ENCODE measurements at regions not wholly inside any gene's neighbourhood (a gene's known extent, or its start where the extent isn't known, plus 50 kb on each side); places are given as distances from the start of the nearest gene placed in this dataset.
"Not testable (repeated sequence)": the region's sequence is repeated elsewhere in the genome, so short reads cannot be mapped to it uniquely, and the experiment has no call there.

DNA sequence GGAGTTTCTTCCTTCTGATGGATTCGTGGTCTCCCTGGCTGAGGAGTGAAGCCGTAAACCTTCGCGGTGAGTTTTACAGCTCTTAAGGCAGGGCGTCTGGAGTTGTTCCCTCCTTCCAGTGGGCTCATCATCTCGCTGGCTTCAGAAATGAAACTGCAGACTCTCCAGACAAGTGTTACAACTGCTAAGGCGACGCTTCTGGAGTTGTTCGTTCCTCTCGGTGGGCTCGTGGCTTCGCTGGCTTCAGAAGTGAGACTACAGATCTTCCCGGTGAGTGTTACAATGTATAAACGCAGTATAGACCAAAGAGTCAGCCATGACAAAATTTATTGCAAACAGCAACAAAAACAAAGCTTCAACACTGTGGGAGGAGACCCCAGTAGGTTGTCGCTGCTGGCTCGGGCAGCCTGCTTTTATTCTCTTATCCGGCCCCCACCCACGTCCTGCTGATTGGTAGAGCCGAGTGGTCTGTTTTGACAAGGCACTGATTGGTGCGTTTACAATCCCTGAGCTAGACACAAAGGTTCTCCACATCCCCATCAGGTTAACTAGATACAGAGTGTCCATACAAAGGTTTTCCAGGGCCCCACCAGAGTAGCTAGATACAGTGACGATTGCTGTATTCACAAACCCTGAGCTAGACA lies 113.2 kb downstream of the GPX5 start:
- ChIA-PET POLR2A (no interaction called here), CTCF (no interaction called here)

DNA sequence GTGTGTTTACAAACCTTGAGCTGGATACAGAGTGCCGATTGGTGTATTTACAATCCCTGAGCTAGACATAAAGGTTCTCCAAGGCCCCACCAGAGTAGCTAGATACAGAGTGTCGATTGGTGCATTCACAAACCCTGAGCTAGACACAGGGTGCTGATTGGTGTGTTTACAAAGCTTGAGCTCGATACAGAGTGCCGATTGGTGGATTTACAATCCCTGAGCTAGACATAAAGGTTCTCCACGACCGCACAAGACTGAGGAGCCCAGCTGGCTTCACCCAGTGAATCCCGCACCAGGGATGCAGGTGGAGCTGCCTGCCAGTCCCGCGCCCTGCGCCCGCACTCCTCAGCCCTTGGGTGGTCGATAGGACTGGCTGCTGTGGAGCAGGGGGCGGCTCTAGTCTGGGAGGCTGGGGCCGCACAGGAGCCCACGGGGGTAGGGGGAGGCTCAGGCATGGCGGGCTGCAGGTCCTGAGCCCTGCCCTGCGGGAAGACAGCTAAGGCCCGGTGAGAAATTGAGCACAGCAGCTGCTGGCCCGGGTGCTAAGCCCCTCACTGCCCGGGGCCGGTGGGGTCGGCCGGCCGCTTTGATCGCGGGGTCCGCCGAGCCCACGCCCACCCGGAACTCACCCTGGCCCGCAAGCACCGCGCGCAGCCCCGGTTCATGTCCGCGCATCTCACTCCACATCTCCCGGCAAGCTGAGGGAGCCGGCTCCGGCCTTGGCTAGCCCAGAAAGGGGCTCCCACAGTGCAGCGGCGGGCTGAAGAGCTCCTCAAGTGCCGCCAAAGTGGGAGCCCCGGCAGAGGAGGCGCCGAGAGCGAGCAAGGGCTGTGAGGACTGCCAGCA lies 114.0 kb downstream of the GPX5 start:
- POLR2A ChIA-PET; H3K36me3 ChIP-seq (ENCODE audit: control insufficient read depth, insufficient read depth, low read length); H3K4me3 ChIP-seq (ENCODE audit: low read depth, low read length); CTCF ChIA-PET; DNase-seq (ENCODE audit: low read depth): not testable (repeated sequence)
- H3K27me3 ChIP-seq (ENCODE audit: control insufficient read depth, insufficient read depth, low read length): peaks cover 14% of the 10 kb centered on the region

More for the DNA sequence above, 113.2 kb downstream of the GPX5 start:
- Histone ChIP-seq H3K27me3 (ENCODE audit: control insufficient read depth, insufficient read depth, low read length) (peaks cover 14% of the 10 kb centered on the region), H3K36me3 (ENCODE audit: control insufficient read depth, insufficient read depth, low read length) (no peaks in the 10 kb centered on the region), H3K4me3 (ENCODE audit: low read depth, low read length) (no peak overlapping the region)
- no peak for DNase-seq (ENCODE audit: low read depth)
- TF ChIP-seq, protein P1, sequence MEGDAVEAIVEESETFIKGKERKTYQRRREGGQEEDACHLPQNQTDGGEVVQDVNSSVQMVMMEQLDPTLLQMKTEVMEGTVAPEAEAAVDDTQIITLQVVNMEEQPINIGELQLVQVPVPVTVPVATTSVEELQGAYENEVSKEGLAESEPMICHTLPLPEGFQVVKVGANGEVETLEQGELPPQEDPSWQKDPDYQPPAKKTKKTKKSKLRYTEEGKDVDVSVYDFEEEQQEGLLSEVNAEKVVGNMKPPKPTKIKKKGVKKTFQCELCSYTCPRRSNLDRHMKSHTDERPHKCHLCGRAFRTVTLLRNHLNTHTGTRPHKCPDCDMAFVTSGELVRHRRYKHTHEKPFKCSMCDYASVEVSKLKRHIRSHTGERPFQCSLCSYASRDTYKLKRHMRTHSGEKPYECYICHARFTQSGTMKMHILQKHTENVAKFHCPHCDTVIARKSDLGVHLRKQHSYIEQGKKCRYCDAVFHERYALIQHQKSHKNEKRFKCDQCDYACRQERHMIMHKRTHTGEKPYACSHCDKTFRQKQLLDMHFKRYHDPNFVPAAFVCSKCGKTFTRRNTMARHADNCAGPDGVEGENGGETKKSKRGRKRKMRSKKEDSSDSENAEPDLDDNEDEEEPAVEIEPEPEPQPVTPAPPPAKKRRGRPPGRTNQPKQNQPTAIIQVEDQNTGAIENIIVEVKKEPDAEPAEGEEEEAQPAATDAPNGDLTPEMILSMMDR (IDR thresholded peaks at IDR 0.05; ENCODE audit: insufficient read depth, low read depth, low read length): no peak

DNA sequence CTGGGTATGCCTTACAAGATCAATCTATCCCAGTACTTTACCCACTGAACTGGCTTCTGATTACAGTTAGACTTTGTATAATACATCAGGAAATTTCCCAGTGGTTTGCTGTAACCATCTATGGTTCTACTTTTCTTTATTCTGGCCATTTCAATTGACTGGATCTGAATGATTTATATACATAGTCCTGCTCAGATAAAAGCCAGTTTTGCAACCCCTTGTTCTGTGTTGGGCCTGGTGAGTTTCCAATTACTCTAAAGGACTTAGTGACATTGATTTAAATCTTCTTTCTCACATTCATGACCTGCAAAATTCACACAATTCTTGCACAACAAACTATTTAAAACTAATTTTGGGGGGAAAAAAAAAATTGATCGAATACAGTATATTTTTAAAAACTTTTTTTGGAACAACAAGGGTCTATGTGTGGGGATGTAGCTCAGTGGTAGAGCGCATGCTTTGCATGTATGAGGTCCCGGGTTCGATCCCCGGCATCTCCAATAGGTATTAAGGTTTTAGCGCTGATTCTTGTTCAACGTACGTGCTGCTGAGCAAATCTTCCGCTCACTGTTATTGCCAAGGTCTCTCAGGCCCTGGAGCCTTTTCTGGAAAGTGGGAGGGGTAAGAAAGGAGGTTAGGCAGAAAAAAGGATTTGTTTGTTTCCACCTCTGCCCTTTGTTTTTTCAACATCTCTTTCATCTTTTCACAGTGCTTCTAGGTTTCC lies 117.5 kb downstream of the GPX5 start:
- ChIA-PET CTCF (no interaction called here), POLR2A (no interaction called here)
- Histone ChIP-seq H3K27me3 (ENCODE audit: control insufficient read depth, insufficient read depth, low read length) (no peaks in the 10 kb centered on the region; the same call in 1 of the 2 replicates), H3K4me3 (ENCODE audit: low read depth, low read length) (no peak overlapping the region), H3K36me3 (ENCODE audit: control insufficient read depth, insufficient read depth, low read length) (no peaks in the 10 kb centered on the region)
- TF ChIP-seq, protein P1 (IDR thresholded peaks at IDR 0.05; ENCODE audit: insufficient read depth, low read depth, low read length): no peak
- DNase-seq (ENCODE audit: low read depth): no peak

DNA sequence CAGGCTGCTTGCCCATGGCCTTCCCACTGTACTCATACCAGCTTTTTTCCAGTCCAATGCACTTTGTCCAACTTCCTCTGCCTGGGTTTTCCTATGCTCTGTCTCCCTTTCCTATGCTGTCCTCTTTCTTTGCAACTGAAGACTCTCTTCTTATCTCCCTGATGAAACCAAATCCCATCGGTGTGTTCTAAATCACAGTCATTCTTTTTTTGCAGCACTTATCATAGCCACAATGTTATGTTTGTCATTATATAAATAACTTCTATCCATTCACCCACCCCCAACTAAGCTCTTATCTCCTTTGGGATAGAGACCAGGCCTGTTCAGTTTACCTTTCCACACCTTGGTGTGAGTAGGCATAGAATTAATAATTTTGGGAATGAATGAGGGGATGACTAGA lies 121.0 kb downstream of the GPX5 start:
- H3K4me3 ChIP-seq (ENCODE audit: low read depth, low read length): no peak overlapping the region
- ChIA-PET POLR2A (no interaction called here), CTCF (no interaction called here)
- no peaks in the 10 kb centered on the region for H3K36me3 ChIP-seq (ENCODE audit: control insufficient read depth, insufficient read depth, low read length)
- no peaks in the 10 kb centered on the region for H3K27me3 ChIP-seq (ENCODE audit: control insufficient read depth, insufficient read depth, low read length)
- no peak for DNase-seq (ENCODE audit: low read depth)
- TF ChIP-seq, protein P1 (IDR thresholded peaks at IDR 0.05; ENCODE audit: insufficient read depth, low read depth, low read length): no peak

DNA sequence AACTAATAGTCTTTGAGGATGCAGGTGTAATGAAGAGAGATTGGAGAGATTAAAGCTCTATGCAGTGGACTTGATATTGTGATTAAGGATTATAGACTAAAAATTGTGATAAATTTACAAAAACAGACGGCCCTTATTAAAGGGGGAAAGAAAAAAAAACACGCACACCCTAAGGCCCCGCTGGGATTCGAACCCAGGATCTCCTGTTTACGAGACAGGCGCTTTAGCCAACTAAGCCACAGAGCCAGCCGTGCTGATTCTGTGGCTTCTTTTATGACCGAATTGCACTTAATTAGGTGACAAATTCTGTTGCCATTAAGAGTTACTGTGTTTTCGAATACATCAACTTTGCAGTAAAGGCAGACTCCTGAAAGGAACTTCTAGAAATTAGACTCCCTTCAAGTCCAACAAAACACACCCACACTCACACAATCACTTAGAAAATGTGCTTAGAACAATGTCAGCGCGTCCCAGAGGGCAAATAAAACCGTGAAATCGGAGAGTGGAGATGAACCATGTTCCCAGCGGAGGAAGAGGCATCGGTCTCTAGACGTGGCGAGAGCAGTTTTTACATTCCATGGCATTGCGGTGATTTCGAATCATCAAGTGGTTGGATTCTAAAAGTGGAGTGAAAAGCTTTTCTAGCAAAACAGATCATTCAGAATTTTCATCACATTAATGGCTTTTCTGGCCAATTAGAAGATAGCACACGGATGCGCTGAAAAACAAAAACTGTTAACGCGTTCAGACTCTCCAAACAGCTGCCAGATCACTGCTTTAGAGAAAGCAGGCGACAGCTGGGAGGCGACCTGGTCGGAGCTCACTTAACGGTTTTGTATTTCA lies 122.6 kb downstream of the GPX5 start:
- H3K36me3 ChIP-seq (ENCODE audit: control insufficient read depth, insufficient read depth, low read length): no peaks in the 10 kb centered on the region
- H3K4me3 ChIP-seq (ENCODE audit: low read depth, low read length): peak overlapping the region; percentile 47
- ChIA-PET POLR2A (no interaction called here), CTCF (interaction anchor here (1.0 kb wide), 1 partner anchor 9 kb away, joined by 3 read pairs; no protein-coding TSS in a partner anchor)
- peak; percentile 31 for DNase-seq (ENCODE audit: low read depth)
- TF ChIP-seq, protein P1 (IDR thresholded peaks at IDR 0.05; ENCODE audit: insufficient read depth, low read depth, low read length): no peak
- no peaks in the 10 kb centered on the region for H3K27me3 ChIP-seq (ENCODE audit: control insufficient read depth, insufficient read depth, low read length)
